HEK293T (cell line): ENCODE measurements at regions not wholly inside any gene's neighbourhood (a gene's known extent, or its start where the extent isn't known, plus 50 kb on each side); places are given as distances from the start of the nearest gene placed in this dataset.
"Not testable (repeated sequence)": the region's sequence is repeated elsewhere in the genome, so short reads cannot be mapped to it uniquely, and the experiment has no call there.

Source experiments
- CTCF ChIA-PET: fragments of 350-600 bp; formaldehyde crosslinking; extraction: SDS; loops from one replicate; lab custom pipeline; 2021; ENCODE audit warnings: antibody characterized with exemption, inconsistent platforms; lab: Yijun Ruan, JAX
- POLR2A ChIA-PET: fragments of 350-600 bp; formaldehyde crosslinking; extraction: SDS; loops from one replicate; lab custom pipeline; 2020; ENCODE audit warnings: antibody characterized with exemption, inconsistent platforms; lab: Yijun Ruan, JAX
- DNase-seq: peaks from one replicate; pipeline ENCODE4 v3.0.0; 2012; ENCODE audit warnings: mixed read lengths; ENCODE audit errors: extremely low spot score
- ARNT ChIP-seq: fragments of 450-650 bp; IDR thresholded peaks from 2 replicates; pipeline ENCODE4 v1.6.1; 2017; ENCODE audit warnings: mild to moderate bottlenecking
- BHLHE40 ChIP-seq: fragments of 450-650 bp; IDR thresholded peaks from 2 replicates; pipeline ENCODE4 v1.6.1; 2016; ENCODE audit warnings: mild to moderate bottlenecking, moderate library complexity, borderline replicate concordance
- CTBP1 ChIP-seq: fragments of 450-650 bp; IDR thresholded peaks from 2 replicates; pipeline ENCODE4 v1.6.1; 2016; ENCODE audit warnings: borderline replicate concordance
- ELF4 ChIP-seq: fragments of 450-650 bp; IDR thresholded peaks from 2 replicates; pipeline ENCODE4 v1.6.1; 2017; ENCODE audit warnings: antibody characterized with exemption
- FOXA1 ChIP-seq: fragments of 450-650 bp; IDR thresholded peaks from 2 replicates; pipeline ENCODE4 v1.6.1; 2016; ENCODE audit warnings: mild to moderate bottlenecking
- FOXK2 ChIP-seq: fragments of 450-650 bp; IDR thresholded peaks from 2 replicates; pipeline ENCODE4 v1.6.1; 2016; ENCODE audit warnings: mild to moderate bottlenecking
- FOXM1 ChIP-seq: fragments of 450-650 bp; IDR thresholded peaks from 2 replicates; pipeline ENCODE4 v1.6.1; 2017; ENCODE audit warnings: mild to moderate bottlenecking, borderline replicate concordance
- HDGF ChIP-seq: fragments of 450-650 bp; IDR thresholded peaks from 2 replicates; pipeline ENCODE4 v1.6.1; 2017; ENCODE audit warnings: antibody characterized with exemption, borderline replicate concordance
- L3MBTL2 ChIP-seq: fragments of 450-650 bp; conservative IDR thresholded peaks from 2 replicates; pipeline ENCODE4 v1.6.1; 2016; ENCODE audit warnings: mild to moderate bottlenecking
- LEF1 ChIP-seq: fragments of 450-650 bp; IDR thresholded peaks from 2 replicates; pipeline ENCODE4 v1.6.1; 2017; ENCODE audit warnings: mild to moderate bottlenecking, borderline replicate concordance
- NFRKB ChIP-seq: fragments of 450-650 bp; IDR thresholded peaks from 2 replicates; pipeline ENCODE4 v1.6.1; 2016; ENCODE audit warnings: mild to moderate bottlenecking, moderate library complexity
- PKNOX1 ChIP-seq: fragments of 450-650 bp; IDR thresholded peaks from 2 replicates; pipeline ENCODE4 v1.6.1; 2016
- SP1 ChIP-seq: fragments of 450-650 bp; IDR thresholded peaks from 2 replicates; pipeline ENCODE4 v1.6.1; 2017
- SUZ12 ChIP-seq: fragments of 450-650 bp; IDR thresholded peaks from 2 replicates; pipeline ENCODE4 v1.6.1; 2016; ENCODE audit warnings: mild to moderate bottlenecking
- TARDBP ChIP-seq: fragments of 450-650 bp; IDR thresholded peaks from 2 replicates; pipeline ENCODE4 v1.6.1; 2016
- ZNF384 ChIP-seq: fragments of 450-650 bp; IDR thresholded peaks from 2 replicates; pipeline ENCODE4 v1.6.1; 2016

GRCh38 chr2:166651080-166651675 is 157.1 kb upstream of the SCN7A start:
- TF ChIP-seq HDGF (no peak), NFRKB (no peak), FOXK2 (no peak), ELF4 (no peak), LEF1 (no peak), FOXA1 (no peak), CTBP1 (no peak), SUZ12 (no peak), FOXM1 (no peak), TARDBP (no peak), L3MBTL2 (no peak), ZNF384 (no peak), PKNOX1 (no peak), ARNT (no peak), SP1 (no peak)
- CTCF ChIA-PET, result no interaction called here
- POLR2A ChIA-PET, result no interaction called here
- no peak for DNase-seq

- POLR2A ChIA-PET, result no interaction called here
- CTCF ChIA-PET, result no interaction called here
These were observed 153.9 kb upstream of the SCN7A start for GRCh38 chr2:166647935-166648334.

GRCh38 chr2:166643980-166644379 is 149.9 kb upstream of the SCN7A start:
- POLR2A ChIA-PET, result no interaction called here

More at GRCh38 chr2:166647935-166648334, 153.9 kb upstream of the SCN7A start:
- TF ChIP-seq LEF1 (no peak), NFRKB (no peak)
- DNase-seq, result no peak

GRCh38 chr2:166641516-166641915 is 147.5 kb upstream of the SCN7A start:
- POLR2A ChIA-PET, CTCF ChIA-PET, DNase-seq: not testable (repeated sequence)

More at GRCh38 chr2:166643980-166644379, 149.9 kb upstream of the SCN7A start:
- TF ChIP-seq NFRKB (no peak), ELF4 (no peak), LEF1 (no peak), FOXM1 (no peak), ARNT (no peak), L3MBTL2 (no peak), CTBP1 (no peak), SUZ12 (no peak), BHLHE40 (no peak), ZNF384 (no peak), FOXA1 (no peak), TARDBP (no peak), SP1 (no peak), PKNOX1 (no peak), HDGF (no peak)
- CTCF ChIA-PET, result no interaction called here
- DNase-seq, result no peak

GRCh38 chr2:166637051-166637450 is 143.0 kb upstream of the SCN7A start:
- POLR2A ChIA-PET, result no interaction called here

GRCh38 chr2:166634706-166635105 is 140.7 kb upstream of the SCN7A start:
- no peak for TF ChIP-seq FOXK2
- TF ChIP-seq HDGF, result no peak
- TF ChIP-seq PKNOX1, result no peak
- no peak for TF ChIP-seq CTBP1
- TF ChIP-seq FOXA1, result no peak
- TF ChIP-seq ARNT, result no peak
- TF ChIP-seq ZNF384, result no peak
- no peak for TF ChIP-seq SUZ12
- no peak for DNase-seq
- ChIA-PET POLR2A (no interaction called here), CTCF (no interaction called here)

More at GRCh38 chr2:166637051-166637450, 143.0 kb upstream of the SCN7A start:
- no peak for DNase-seq
- no peak for TF ChIP-seq TARDBP
- no peak for TF ChIP-seq ZNF384
- TF ChIP-seq LEF1, result no peak
- TF ChIP-seq HDGF, result no peak
- no peak for TF ChIP-seq ARNT
- no peak for TF ChIP-seq NFRKB
- no peak for TF ChIP-seq FOXK2
- TF ChIP-seq FOXA1, result no peak
- no peak for TF ChIP-seq L3MBTL2
- no peak for TF ChIP-seq PKNOX1
- TF ChIP-seq FOXM1, result no peak
- CTCF ChIA-PET, result no interaction called here

GRCh38 chr2:166632616-166633015 is 138.6 kb upstream of the SCN7A start:
- DNase-seq, result no peak
- CTCF ChIA-PET, result no interaction called here
- TF ChIP-seq ARNT, result no peak
- TF ChIP-seq L3MBTL2, result no peak
- no peak for TF ChIP-seq ZNF384
- no peak for TF ChIP-seq FOXM1
- no peak for TF ChIP-seq CTBP1
- POLR2A ChIA-PET, result no interaction called here
